Kidney epithelial cell (primary cell): ENCODE measurements at regions not wholly inside any gene's neighbourhood (a gene's known extent, or its start where the extent isn't known, plus 50 kb on each side); places are given as distances from the start of the nearest gene placed in this dataset.

Experiments used
- DNase-seq: peaks from one replicate; pipeline ENCODE4 v3.0.0-alpha.2; 2010; ENCODE audit warnings: low read depth
- H3K27me3 ChIP-seq: 2 replicates; pipeline ENCODE4 v1.6.0; 2011; ENCODE audit warnings: low read length; ENCODE audit not compliant: control insufficient read depth, insufficient read depth
- H3K36me3 ChIP-seq: 2 replicates; pipeline ENCODE4 v1.5.1; 2011; ENCODE audit warnings: low read length; ENCODE audit not compliant: control insufficient read depth, insufficient read depth
- H3K4me3 ChIP-seq: 2 replicates; pipeline ENCODE4 v1.5.1; 2011; ENCODE audit warnings: low read depth, mild to moderate bottlenecking, control low read depth, low read length
- CTCF ChIP-seq: IDR thresholded peaks from 2 replicates; pipeline ENCODE4 v1.5.1; 2011; ENCODE audit warnings: mild to moderate bottlenecking, moderate library complexity, low read length, control low read depth, inconsistent platforms; ENCODE audit not compliant: insufficient read depth, poor library complexity, severe bottlenecking

- no peak overlapping the region for H3K4me3 ChIP-seq
- no peaks in the 10 kb centered on the region for H3K36me3 ChIP-seq
- no peaks in the 10 kb centered on the region for H3K27me3 ChIP-seq
- DNase-seq: no peak
- TF ChIP-seq CTCF: no peak
These were observed 191.4 kb downstream of the MINAR1 start for GRCh38 chr15:79623488-79623887.

- H3K36me3 ChIP-seq: no peaks in the 10 kb centered on the region
- no peak for DNase-seq
- no peak for TF ChIP-seq CTCF
- H3K4me3 ChIP-seq: no peak overlapping the region
- H3K27me3 ChIP-seq: no peaks in the 10 kb centered on the region
These were observed 197.6 kb downstream of the MINAR1 start for GRCh38 chr15:79629687-79630086.

- no peak for DNase-seq
- Histone ChIP-seq H3K27me3 (no peaks in the 10 kb centered on the region), H3K4me3 (no peak overlapping the region), H3K36me3 (no peaks in the 10 kb centered on the region)
- no peak for TF ChIP-seq CTCF
These were observed 200.3 kb downstream of the MINAR1 start for GRCh38 chr15:79632457-79632856.

- no peak overlapping the region for H3K4me3 ChIP-seq
- H3K36me3 ChIP-seq: no peaks in the 10 kb centered on the region
- DNase-seq: no peak
- H3K27me3 ChIP-seq: no peaks in the 10 kb centered on the region
- no peak for TF ChIP-seq CTCF
These were observed 203.1 kb downstream of the MINAR1 start for GRCh38 chr15:79635149-79635771.

GRCh38 chr15:79635897-79636561 lies 203.9 kb downstream of the MINAR1 start:
- no peak for TF ChIP-seq CTCF
- DNase-seq: no peak
- H3K4me3 ChIP-seq: no peak overlapping the region
- H3K27me3 ChIP-seq: no peaks in the 10 kb centered on the region
- no peaks in the 10 kb centered on the region for H3K36me3 ChIP-seq

GRCh38 chr15:79640206-79640605 lies 208.1 kb downstream of the MINAR1 start:
- Histone ChIP-seq H3K4me3 (no peak overlapping the region), H3K36me3 (no peaks in the 10 kb centered on the region), H3K27me3 (no peaks in the 10 kb centered on the region)
- DNase-seq: peak; percentile 56
- TF ChIP-seq CTCF: no peak
